SK-N-SH treated with all-trans-retinoic acid at 6 μM for 48 hours (cell line): ENCODE measurements at regions not wholly inside any gene's neighbourhood (a gene's known extent, or its start where the extent isn't known, plus 50 kb on each side); places are given as distances from the start of the nearest gene placed in this dataset.

Experiments
- ATAC-seq: fragments of 200-7000 bp; cut with Tn5 transposase; 3 replicates; pipeline ENCODE4 v1.9.1; 2020; ENCODE audit warnings: mild to moderate bottlenecking, moderate library complexity
- ARNTL ChIP-seq: fragments of 450-650 bp; formaldehyde crosslinking; IDR thresholded peaks from 2 replicates; pipeline ENCODE4 v1.5.0; 2020; ENCODE audit warnings: low read depth, mild to moderate bottlenecking, moderate library complexity, borderline replicate concordance
- BACH2 ChIP-seq: fragments of 250-450 bp; sonication (Bioruptor Pico); IDR thresholded peaks from 2 replicates; pipeline ENCODE4 v1.9.0; 2021; ENCODE audit warnings: mild to moderate bottlenecking, borderline replicate concordance
- CSDC2 ChIP-seq: fragments of 250-450 bp; sonication (Bioruptor Pico); IDR thresholded peaks from 2 replicates; pipeline ENCODE4 v1.5.0; 2020; ENCODE audit warnings: mild to moderate bottlenecking, moderate library complexity
- CSRNP3 ChIP-seq: fragments of 250-450 bp; sonication (Bioruptor Pico); IDR thresholded peaks from 2 replicates; pipeline ENCODE4 v1.5.1; 2021; ENCODE audit warnings: mild to moderate bottlenecking, moderate library complexity
- GLIS3 ChIP-seq: fragments of 250-450 bp; sonication (Bioruptor Pico); IDR thresholded peaks from 2 replicates; pipeline ENCODE4 v1.5.0; 2020; ENCODE audit warnings: mild to moderate bottlenecking, moderate library complexity
- OSR1 ChIP-seq: fragments of 250-450 bp; sonication (Bioruptor Pico); IDR thresholded peaks from 2 replicates; pipeline ENCODE4 v1.8.0; 2022; ENCODE audit warnings: moderate library complexity, mild to moderate bottlenecking, inconsistent platforms
- RARB ChIP-seq: fragments of 250-450 bp; sonication (Bioruptor Pico); IDR thresholded peaks from 2 replicates; pipeline ENCODE4 v1.8.0; 2021; ENCODE audit warnings: mild to moderate bottlenecking, moderate library complexity
- SNAI2 ChIP-seq: fragments of 250-450 bp; sonication (Bioruptor Pico); IDR thresholded peaks from 2 replicates; pipeline ENCODE4 v1.5.0; 2020; ENCODE audit warnings: mild to moderate bottlenecking, moderate library complexity
- TCF4 ChIP-seq: fragments of 250-450 bp; sonication (Bioruptor Pico); IDR thresholded peaks from 2 replicates; pipeline ENCODE4 v1.8.0; 2021; ENCODE audit warnings: mild to moderate bottlenecking, moderate library complexity, borderline replicate concordance
- TOX ChIP-seq: fragments of 250-450 bp; sonication (Bioruptor Pico); IDR thresholded peaks from 2 replicates; pipeline ENCODE4 v1.8.0; 2021; ENCODE audit warnings: mild to moderate bottlenecking, moderate library complexity, borderline replicate concordance
- ZC3H10 ChIP-seq: fragments of 250-450 bp; sonication (Bioruptor Pico); IDR thresholded peaks from 2 replicates; pipeline ENCODE4 v1.5.1; 2021; ENCODE audit warnings: mild to moderate bottlenecking, moderate library complexity
- ZFP3 ChIP-seq: fragments of 250-450 bp; sonication (Bioruptor Pico); IDR thresholded peaks from 2 replicates; pipeline ENCODE4 v1.5.0; 2020; ENCODE audit warnings: mild to moderate bottlenecking, moderate library complexity
- ZFP30 ChIP-seq: fragments of 450-650 bp; formaldehyde crosslinking; IDR thresholded peaks from 2 replicates; pipeline ENCODE4 v1.5.0; 2022; ENCODE audit warnings: mild to moderate bottlenecking, moderate library complexity
- ZNF70 ChIP-seq: fragments of 450-650 bp; formaldehyde crosslinking; IDR thresholded peaks from 2 replicates; pipeline ENCODE4 v1.5.0; 2020; ENCODE audit warnings: mild to moderate bottlenecking, moderate library complexity
- ZNF8 ChIP-seq: fragments of 450-650 bp; formaldehyde crosslinking; IDR thresholded peaks from 2 replicates; pipeline ENCODE4 v1.5.0; 2020; ENCODE audit warnings: mild to moderate bottlenecking, moderate library complexity
- TF ChIP-seq, protein P1 (sequence below): fragments of 250-450 bp; sonication (Bioruptor Pico); IDR thresholded peaks from 2 replicates; pipeline ENCODE4 v1.8.0; 2020; ENCODE audit warnings: mild to moderate bottlenecking, moderate library complexity, borderline replicate concordance
- TF ChIP-seq, protein P2 (sequence below): fragments of 250-450 bp; sonication (Bioruptor Pico); IDR thresholded peaks from 2 replicates; pipeline ENCODE4 v1.8.0; 2021; ENCODE audit warnings: low read depth, mild to moderate bottlenecking, moderate library complexity, borderline replicate concordance
- TF ChIP-seq, protein P3 (sequence below): fragments of 250-450 bp; sonication (Bioruptor Pico); IDR thresholded peaks from 2 replicates; pipeline ENCODE4 v1.5.0; 2020; ENCODE audit warnings: mild to moderate bottlenecking, moderate library complexity

GRCh38 chr7:347644-348479 is 57.9 kb downstream of the FOXL3 start (continued):
- no peak for TF ChIP-seq CSRNP3 (CRISPR knock-in tag)

DNA sequence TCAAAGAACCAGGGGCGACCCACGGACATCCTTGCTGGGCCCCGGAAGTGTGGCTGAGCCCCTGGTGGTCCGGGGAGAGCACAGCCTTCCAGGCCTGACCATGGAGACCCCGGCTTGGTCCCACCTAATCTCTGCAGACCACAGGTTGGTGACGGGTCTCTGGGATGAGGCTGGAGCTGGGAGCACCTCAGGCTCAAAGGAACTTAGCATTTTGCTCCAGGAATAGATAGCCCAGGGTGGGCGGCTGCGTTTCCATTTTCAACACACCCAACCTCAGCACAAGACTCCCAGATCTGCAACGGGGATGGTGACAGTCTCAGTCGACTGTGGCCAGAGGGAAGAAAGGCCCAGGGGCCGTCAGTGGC is 58.5 kb downstream of the FOXL3 start:
- TF ChIP-seq, protein P1, sequence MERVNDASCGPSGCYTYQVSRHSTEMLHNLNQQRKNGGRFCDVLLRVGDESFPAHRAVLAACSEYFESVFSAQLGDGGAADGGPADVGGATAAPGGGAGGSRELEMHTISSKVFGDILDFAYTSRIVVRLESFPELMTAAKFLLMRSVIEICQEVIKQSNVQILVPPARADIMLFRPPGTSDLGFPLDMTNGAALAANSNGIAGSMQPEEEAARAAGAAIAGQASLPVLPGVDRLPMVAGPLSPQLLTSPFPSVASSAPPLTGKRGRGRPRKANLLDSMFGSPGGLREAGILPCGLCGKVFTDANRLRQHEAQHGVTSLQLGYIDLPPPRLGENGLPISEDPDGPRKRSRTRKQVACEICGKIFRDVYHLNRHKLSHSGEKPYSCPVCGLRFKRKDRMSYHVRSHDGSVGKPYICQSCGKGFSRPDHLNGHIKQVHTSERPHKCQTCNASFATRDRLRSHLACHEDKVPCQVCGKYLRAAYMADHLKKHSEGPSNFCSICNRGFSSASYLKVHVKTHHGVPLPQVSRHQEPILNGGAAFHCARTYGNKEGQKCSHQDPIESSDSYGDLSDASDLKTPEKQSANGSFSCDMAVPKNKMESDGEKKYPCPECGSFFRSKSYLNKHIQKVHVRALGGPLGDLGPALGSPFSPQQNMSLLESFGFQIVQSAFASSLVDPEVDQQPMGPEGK: no peak
- TF ChIP-seq BACH2 (CRISPR knock-in tag): no peak
- TF ChIP-seq ZC3H10 (CRISPR knock-in tag): no peak
- TF ChIP-seq, protein P2, sequence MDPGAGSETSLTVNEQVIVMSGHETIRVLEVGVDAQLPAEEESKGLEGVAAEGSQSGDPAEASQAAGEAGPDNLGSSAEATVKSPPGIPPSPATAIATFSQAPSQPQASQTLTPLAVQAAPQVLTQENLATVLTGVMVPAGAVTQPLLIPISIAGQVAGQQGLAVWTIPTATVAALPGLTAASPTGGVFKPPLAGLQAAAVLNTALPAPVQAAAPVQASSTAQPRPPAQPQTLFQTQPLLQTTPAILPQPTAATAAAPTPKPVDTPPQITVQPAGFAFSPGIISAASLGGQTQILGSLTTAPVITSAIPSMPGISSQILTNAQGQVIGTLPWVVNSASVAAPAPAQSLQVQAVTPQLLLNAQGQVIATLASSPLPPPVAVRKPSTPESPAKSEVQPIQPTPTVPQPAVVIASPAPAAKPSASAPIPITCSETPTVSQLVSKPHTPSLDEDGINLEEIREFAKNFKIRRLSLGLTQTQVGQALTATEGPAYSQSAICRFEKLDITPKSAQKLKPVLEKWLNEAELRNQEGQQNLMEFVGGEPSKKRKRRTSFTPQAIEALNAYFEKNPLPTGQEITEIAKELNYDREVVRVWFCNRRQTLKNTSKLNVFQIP: no peak
- TF ChIP-seq, all 23 proteins: peak for 0
- ATAC-seq: no peak

GRCh38 chr7:348962-349743 is 59.2 kb downstream of the FOXL3 start:
- no peak for TF ChIP-seq OSR1 (CRISPR knock-in tag)
- TF ChIP-seq TCF4 (CRISPR knock-in tag): no peak
- no peak for TF ChIP-seq ZNF8 (CRISPR knock-in tag)
- TF ChIP-seq ARNTL (CRISPR knock-in tag): no peak
- no peak for TF ChIP-seq ZFP30 (CRISPR knock-in tag)
- TF ChIP-seq SNAI2 (CRISPR knock-in tag): no peak
- TF ChIP-seq, protein P2: no peak
- TF ChIP-seq RARB (CRISPR knock-in tag): no peak
- TF ChIP-seq, protein P3, sequence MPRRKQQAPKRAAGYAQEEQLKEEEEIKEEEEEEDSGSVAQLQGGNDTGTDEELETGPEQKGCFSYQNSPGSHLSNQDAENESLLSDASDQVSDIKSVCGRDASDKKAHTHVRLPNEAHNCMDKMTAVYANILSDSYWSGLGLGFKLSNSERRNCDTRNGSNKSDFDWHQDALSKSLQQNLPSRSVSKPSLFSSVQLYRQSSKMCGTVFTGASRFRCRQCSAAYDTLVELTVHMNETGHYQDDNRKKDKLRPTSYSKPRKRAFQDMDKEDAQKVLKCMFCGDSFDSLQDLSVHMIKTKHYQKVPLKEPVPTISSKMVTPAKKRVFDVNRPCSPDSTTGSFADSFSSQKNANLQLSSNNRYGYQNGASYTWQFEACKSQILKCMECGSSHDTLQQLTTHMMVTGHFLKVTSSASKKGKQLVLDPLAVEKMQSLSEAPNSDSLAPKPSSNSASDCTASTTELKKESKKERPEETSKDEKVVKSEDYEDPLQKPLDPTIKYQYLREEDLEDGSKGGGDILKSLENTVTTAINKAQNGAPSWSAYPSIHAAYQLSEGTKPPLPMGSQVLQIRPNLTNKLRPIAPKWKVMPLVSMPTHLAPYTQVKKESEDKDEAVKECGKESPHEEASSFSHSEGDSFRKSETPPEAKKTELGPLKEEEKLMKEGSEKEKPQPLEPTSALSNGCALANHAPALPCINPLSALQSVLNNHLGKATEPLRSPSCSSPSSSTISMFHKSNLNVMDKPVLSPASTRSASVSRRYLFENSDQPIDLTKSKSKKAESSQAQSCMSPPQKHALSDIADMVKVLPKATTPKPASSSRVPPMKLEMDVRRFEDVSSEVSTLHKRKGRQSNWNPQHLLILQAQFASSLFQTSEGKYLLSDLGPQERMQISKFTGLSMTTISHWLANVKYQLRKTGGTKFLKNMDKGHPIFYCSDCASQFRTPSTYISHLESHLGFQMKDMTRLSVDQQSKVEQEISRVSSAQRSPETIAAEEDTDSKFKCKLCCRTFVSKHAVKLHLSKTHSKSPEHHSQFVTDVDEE (CRISPR knock-in tag): no peak
- TF ChIP-seq ZNF70: no peak
- TF ChIP-seq ZC3H10 (CRISPR knock-in tag): no peak
- TF ChIP-seq, protein P1: no peak
- TF ChIP-seq CSDC2 (CRISPR knock-in tag): no peak
- TF ChIP-seq ZFP3 (CRISPR knock-in tag): no peak
- no peak for TF ChIP-seq BACH2 (CRISPR knock-in tag)
- no peak for TF ChIP-seq GLIS3
- no peak for TF ChIP-seq TOX (CRISPR knock-in tag)
- no peak for ATAC-seq
